ENCODE measurements at regions not wholly inside any gene's neighbourhood (a gene's known extent, or its start where the extent isn't known, plus 50 kb on each side); places are given as distances from the start of the nearest gene placed in this dataset.

DNA sequence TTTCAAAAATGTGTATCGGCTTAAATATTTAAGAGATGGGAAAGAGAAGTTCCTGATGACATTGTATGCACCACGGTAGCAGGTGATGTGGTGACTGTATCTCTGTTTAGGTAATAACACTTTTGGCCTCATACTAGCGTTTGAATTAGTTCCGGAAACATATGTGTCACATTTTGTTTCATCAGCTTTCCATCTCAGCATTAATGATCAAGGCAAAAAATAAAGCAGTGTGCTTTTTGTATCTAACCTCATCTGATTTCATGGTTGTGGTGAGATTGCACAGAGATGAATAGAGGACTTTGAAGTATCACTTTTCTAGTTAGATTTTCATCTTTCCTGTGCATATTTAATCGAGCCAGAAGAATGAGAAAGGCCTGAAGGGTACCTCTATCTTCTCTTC is 206.4 kb upstream of the SPRY1 start:
- TF ChIP-seq, protein P1, sequence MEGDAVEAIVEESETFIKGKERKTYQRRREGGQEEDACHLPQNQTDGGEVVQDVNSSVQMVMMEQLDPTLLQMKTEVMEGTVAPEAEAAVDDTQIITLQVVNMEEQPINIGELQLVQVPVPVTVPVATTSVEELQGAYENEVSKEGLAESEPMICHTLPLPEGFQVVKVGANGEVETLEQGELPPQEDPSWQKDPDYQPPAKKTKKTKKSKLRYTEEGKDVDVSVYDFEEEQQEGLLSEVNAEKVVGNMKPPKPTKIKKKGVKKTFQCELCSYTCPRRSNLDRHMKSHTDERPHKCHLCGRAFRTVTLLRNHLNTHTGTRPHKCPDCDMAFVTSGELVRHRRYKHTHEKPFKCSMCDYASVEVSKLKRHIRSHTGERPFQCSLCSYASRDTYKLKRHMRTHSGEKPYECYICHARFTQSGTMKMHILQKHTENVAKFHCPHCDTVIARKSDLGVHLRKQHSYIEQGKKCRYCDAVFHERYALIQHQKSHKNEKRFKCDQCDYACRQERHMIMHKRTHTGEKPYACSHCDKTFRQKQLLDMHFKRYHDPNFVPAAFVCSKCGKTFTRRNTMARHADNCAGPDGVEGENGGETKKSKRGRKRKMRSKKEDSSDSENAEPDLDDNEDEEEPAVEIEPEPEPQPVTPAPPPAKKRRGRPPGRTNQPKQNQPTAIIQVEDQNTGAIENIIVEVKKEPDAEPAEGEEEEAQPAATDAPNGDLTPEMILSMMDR (IDR thresholded peaks at IDR 0.05; ENCODE audit: extremely low read depth, missing control alignments), result no peak
- DNase-seq (ENCODE audit: low spot score), result no peak

DNA sequence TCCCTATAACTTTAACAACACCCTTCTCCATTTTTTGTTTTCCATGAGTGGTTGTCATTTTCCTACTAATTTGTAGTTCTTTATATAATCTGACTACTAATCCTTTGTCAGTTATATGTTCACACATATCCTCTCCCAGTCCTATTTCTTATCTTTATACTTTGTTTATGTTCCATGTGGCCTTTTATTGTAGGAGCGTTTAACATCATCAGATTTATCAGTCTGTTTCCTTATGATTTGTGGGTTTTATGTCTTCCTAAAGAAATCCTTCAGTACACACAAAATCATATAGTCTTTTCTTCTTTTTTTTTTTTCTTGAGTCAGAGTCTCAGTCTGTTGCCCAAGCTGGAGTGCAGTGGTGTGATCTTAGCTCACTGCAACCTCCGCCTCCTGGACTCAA is 204.9 kb upstream of the SPRY1 start:
- TF ChIP-seq, protein P1 (IDR thresholded peaks at IDR 0.05; ENCODE audit: extremely low read depth, missing control alignments), result no peak
- no peak for DNase-seq (ENCODE audit: low spot score)

DNA sequence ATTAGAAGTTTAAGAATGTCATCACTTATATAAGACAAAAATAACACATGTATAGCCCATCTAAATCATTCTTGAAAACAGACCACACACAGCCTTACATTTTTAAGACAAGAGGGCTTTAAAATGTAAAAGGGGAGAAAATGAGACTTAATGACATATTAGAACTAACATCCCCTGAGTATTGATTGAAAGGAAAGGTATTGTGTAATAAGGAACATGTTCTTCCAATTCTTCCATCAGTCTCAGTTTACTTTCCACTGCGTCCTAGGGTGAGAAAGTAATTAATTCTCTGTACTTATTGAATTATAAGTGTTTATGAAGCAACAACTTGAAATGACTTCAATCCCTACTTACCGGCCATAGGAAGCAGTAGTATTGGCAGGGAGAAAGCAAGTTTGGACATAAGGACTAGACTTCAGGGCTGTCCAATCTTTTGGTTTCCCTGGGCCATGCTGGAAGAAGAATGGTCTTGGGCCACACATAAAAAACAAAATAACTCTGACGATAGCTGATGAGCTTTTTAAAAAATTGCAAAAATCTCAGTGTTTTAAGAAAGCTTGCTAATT is 202.7 kb upstream of the SPRY1 start:
- TF ChIP-seq, protein P1 (IDR thresholded peaks at IDR 0.05; ENCODE audit: extremely low read depth, missing control alignments), result no peak
- no peak for DNase-seq (ENCODE audit: low spot score)

DNA sequence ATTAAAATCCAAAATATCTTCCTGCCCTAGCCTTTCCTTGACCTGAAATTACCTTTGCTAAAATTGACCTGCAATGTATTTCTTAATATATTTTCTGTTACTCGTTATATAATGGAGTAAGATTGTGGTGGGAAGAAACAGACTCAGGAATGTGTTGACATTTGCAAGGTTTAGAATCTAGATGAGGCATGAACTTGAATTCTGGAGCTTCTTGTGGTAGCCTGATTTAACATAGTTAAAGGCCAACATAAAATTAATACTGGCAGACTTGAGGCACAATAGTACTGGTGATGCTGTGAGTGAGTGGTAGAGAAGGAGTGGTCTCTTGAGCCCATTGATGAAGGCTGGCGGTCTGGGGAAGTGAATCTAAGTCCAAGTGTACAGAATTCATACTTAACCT is 197.9 kb upstream of the SPRY1 start:
- no peak for DNase-seq (ENCODE audit: low spot score)
- TF ChIP-seq, protein P1 (IDR thresholded peaks at IDR 0.05; ENCODE audit: extremely low read depth, missing control alignments), result no peak

DNA sequence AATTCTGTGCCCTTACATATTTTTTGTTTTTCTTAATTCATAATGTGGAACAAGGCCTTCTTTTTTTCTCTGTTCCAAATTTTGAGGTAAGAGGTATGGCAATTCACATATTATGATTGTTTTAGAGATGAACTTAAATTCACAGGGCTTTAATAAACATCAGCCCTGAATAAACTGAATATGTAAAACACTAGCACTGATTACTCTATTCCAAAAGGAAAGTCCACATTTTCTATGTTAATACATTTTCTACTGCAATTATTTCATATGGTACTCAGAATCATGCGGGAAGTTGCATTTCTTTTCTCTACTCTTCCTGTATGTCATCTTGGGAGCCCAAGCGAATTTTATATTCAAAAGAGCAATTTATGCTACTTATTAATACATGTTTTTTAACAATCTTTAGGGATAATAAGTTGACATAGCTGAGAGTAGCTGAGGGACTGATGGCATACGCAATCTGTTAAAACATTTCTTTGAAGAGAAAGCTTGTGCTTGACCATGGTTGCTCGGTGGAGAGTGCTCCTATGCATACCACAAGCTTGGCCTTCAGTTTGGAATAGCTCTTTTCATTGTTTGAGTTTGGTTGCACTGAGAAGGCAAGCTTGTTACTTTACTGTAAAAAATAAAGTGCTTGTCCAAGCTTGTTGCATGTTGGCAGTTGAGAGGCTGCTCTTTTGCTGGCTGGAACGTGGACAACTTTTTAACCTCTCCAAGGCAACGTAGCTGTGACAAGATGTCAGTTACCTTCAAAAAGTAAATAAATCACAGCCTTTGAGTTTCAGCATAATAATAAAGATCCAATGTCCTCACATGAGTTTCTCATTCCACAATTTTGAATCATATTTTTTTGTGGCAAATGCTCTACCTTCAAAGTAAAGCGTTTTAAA is 196.3 kb upstream of the SPRY1 start:
- DNase-seq (ENCODE audit: low spot score), result no peak
- TF ChIP-seq, protein P1 (IDR thresholded peaks at IDR 0.05; ENCODE audit: extremely low read depth, missing control alignments), result no peak

GRCh38 chr4:123204737-123205136 is 191.9 kb upstream of the SPRY1 start:
- no peak for DNase-seq (ENCODE audit: low spot score)
- TF ChIP-seq, protein P1 (IDR thresholded peaks at IDR 0.05; ENCODE audit: extremely low read depth, missing control alignments), result no peak

DNA sequence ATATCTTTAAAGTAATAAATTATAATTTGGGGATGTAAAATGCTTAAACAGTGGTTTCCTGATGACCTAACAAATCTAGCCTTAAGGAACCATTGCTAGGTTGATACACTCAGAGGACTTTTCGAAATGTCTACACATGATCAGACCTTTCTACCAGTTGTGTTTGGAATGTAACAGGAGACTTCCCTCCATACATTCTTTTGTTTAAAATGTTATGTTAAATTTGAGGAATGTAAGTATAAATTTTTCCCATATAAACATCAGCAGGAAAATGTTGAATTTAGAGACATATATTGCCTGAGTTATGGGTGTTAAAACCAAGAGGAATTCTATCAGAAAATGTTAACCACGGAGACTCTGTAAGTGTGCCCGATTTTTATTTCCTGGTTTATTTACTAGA is 190.6 kb upstream of the SPRY1 start:
- TF ChIP-seq, protein P1 (IDR thresholded peaks at IDR 0.05; ENCODE audit: extremely low read depth, missing control alignments), result no peak
- DNase-seq (ENCODE audit: low spot score), result no peak

Data from GM20000 (cell line).